ENCODE measurements at regions not wholly inside any gene's neighbourhood (a gene's known extent, or its start where the extent isn't known, plus 50 kb on each side); places are given as distances from the start of the nearest gene placed in this dataset.

DNA sequence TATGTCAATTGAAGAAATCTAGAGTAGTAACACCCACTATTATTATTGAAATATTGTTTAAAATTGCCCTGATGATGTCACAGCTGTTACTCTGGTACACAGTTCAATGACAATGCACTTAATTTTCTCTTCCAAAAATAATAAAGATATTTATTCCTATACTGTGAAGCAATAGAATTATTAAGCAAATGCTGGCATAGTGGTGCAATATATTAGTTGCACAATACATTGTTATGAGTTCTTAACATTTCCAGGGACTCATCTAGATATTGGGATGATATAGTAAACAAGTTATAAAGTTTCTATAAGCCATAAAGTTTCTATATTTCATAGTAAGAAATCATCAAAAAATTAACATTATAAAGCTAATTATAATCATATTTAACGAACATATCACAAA, 897.8 kb downstream of the LRFN5 start:
- TF ChIP-seq, protein P1, sequence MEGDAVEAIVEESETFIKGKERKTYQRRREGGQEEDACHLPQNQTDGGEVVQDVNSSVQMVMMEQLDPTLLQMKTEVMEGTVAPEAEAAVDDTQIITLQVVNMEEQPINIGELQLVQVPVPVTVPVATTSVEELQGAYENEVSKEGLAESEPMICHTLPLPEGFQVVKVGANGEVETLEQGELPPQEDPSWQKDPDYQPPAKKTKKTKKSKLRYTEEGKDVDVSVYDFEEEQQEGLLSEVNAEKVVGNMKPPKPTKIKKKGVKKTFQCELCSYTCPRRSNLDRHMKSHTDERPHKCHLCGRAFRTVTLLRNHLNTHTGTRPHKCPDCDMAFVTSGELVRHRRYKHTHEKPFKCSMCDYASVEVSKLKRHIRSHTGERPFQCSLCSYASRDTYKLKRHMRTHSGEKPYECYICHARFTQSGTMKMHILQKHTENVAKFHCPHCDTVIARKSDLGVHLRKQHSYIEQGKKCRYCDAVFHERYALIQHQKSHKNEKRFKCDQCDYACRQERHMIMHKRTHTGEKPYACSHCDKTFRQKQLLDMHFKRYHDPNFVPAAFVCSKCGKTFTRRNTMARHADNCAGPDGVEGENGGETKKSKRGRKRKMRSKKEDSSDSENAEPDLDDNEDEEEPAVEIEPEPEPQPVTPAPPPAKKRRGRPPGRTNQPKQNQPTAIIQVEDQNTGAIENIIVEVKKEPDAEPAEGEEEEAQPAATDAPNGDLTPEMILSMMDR (IDR thresholded peaks at IDR 0.05) = no peak
- TF ChIP-seq POLR2AphosphoS5 (IDR thresholded peaks at IDR 0.05) = no peak
- TF ChIP-seq EP300 (IDR thresholded peaks at IDR 0.05; ENCODE audit: low read depth) = no peak
